GM12873 (cell line): ENCODE measurements at regions not wholly inside any gene's neighbourhood (a gene's known extent, or its start where the extent isn't known, plus 50 kb on each side); places are given as distances from the start of the nearest gene placed in this dataset.
A peak's percentile ranks its signal among the peaks of the same experiment; 100 is the strongest.

ENCODE experiments used
- TF ChIP-seq, protein P1 (sequence below): IDR thresholded peaks from 2 replicates; pipeline ENCODE4 v1.5.1; 2012; ENCODE audit warnings: low read depth, mild to moderate bottlenecking, moderate library complexity, low read length, control low read depth; ENCODE audit not compliant: insufficient read depth; ENCODE audit errors: missing control alignments

DNA sequence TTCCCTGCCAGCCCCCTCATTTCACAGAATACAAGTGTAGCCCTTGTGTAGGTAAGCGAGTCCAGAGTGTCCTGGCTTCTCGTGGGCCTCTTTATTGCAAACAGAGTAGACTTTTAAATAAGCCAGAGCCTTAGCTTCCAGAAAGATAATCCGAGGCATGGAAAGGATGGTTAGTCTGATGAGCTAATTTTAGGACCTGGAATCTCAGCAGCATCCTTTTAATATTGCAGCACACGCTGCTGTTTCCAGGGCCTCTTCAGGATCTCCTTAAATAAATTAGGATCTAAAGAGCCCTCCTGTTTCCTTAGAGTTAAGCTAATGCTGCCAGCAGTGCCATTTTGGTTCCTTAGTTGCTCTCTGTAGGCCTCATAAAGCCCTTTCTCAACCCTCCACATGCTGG is 99.2 kb downstream of the RFC3 start:
- TF ChIP-seq, protein P1, sequence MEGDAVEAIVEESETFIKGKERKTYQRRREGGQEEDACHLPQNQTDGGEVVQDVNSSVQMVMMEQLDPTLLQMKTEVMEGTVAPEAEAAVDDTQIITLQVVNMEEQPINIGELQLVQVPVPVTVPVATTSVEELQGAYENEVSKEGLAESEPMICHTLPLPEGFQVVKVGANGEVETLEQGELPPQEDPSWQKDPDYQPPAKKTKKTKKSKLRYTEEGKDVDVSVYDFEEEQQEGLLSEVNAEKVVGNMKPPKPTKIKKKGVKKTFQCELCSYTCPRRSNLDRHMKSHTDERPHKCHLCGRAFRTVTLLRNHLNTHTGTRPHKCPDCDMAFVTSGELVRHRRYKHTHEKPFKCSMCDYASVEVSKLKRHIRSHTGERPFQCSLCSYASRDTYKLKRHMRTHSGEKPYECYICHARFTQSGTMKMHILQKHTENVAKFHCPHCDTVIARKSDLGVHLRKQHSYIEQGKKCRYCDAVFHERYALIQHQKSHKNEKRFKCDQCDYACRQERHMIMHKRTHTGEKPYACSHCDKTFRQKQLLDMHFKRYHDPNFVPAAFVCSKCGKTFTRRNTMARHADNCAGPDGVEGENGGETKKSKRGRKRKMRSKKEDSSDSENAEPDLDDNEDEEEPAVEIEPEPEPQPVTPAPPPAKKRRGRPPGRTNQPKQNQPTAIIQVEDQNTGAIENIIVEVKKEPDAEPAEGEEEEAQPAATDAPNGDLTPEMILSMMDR = no peak

- TF ChIP-seq, protein P1 = no peak
Measured at GRCh38 chr13:33918199-33918932, 100.4 kb downstream of the RFC3 start.

GRCh38 chr13:33919120-33919519 is 101.2 kb downstream of the RFC3 start:
- TF ChIP-seq, protein P1 = no peak

GRCh38 chr13:33925563-33925962 is 107.6 kb downstream of the RFC3 start:
- TF ChIP-seq, protein P1 = no peak

GRCh38 chr13:33927315-33927714 is 109.4 kb downstream of the RFC3 start:
- TF ChIP-seq, protein P1 = no peak

DNA sequence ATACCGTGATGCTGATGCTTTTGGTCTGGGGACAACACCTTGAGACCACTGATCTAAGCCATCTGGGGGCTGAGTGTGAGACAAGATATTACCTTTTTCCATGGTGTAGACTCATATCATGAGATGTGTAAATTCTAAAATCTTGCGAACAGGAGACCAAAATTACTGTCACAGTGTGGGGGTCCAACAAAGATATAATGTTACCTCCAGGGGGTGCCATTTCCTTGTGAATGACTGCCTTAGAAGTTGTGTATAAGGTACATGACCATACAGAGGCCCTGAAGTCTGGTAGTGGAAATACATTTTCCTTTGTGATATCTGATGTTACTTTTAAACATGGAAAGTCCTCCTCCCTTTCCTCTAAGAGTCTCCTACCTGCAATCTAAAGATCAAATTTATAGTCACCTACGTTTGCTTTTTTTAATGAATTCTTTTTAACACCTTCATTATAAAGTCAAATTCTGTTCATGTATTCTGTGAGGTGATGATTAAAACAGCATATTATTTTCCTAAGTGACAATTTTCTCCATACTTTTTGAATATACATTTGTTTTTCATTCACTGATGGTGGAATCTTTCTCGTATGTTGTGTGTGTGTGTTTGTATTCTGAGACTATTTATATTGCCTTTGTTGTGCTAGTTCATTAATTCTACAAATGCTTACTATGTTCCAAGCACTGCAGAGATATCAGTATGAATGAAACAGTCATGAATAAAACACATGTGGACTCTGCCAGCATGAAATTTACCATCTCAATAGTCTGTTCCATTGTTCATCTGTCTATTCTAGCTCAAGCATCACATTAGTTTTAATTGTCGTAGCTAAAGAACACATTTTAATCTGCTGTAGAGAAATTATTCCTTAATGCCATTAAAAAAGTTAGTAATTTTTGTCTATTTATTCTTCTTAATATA is 113.7 kb downstream of the RFC3 start:
- TF ChIP-seq, protein P1 = peak; percentile 45

DNA sequence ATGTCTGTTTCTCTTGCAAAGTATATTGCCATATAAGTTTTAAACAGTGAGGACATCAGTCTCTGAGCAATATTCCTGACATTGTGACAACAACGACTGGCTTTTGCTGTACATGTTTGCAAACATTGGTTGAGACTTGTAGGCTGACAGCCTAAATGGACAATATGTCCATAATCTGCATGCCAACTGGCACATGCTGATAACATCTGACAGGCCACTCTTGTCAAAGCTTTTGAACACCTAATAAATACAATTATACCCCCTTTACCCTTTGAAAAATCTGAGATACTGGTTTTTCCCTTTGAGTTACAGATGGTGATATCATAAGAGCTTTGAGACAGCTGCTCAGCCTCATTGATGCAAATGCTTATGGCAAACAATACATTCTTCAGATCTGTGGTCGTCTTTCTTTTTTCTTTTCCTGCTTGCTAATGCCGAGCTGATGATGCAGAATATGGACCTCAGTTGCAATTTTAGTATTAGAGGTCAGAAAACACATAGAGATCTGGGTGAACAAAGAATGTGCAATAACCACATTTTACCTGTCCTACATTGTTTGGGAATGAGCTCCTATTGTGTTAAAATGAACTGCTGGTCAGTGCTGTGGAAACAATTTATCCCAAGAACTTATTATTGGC is 114.9 kb downstream of the RFC3 start:
- TF ChIP-seq, protein P1 = no peak
